Brain microvascular endothelial cell (primary cell): ENCODE measurements at regions not wholly inside any gene's neighbourhood (a gene's known extent, or its start where the extent isn't known, plus 50 kb on each side); places are given as distances from the start of the nearest gene placed in this dataset.

Source experiments
- DNase-seq: peaks from one replicate; pipeline ENCODE4 v3.0.0-alpha.2; 2020
- H3K27ac ChIP-seq: fragments of 250-450 bp; sonication (Bioruptor Pico); 2 replicates; pipeline ENCODE4 v1.5.1; 2020; ENCODE audit warnings: mild to moderate bottlenecking, moderate library complexity
- H3K27me3 ChIP-seq: fragments of 250-450 bp; sonication (Bioruptor Pico); replicated peaks from 2 replicates; pipeline ENCODE4 v1.5.1; 2020; ENCODE audit warnings: mild to moderate bottlenecking
- H3K36me3 ChIP-seq: fragments of 250-450 bp; sonication (Bioruptor Pico); replicated peaks from 2 replicates; pipeline ENCODE4 v1.5.1; 2020; ENCODE audit warnings: mild to moderate bottlenecking
- H3K4me3 ChIP-seq: 2 replicates; pipeline ENCODE4 v1.5.1; 2011; ENCODE audit warnings: low read depth, mild to moderate bottlenecking, control low read depth, low read length, moderate library complexity
- in situ Hi-C: cut with HindIII; loops from 2 replicates; pipeline ENCODE4 v1.10.0; 2017; ENCODE audit warnings: low sequenced_read_pairs, low pct_ligation_motif_present
- TF ChIP-seq, protein P1 (sequence below): IDR thresholded peaks from 2 replicates; pipeline ENCODE4 v1.5.1; 2011; ENCODE audit warnings: low read depth, mild to moderate bottlenecking, moderate library complexity, low read length, control low read depth, inconsistent platforms; ENCODE audit errors: missing control alignments

DNA sequence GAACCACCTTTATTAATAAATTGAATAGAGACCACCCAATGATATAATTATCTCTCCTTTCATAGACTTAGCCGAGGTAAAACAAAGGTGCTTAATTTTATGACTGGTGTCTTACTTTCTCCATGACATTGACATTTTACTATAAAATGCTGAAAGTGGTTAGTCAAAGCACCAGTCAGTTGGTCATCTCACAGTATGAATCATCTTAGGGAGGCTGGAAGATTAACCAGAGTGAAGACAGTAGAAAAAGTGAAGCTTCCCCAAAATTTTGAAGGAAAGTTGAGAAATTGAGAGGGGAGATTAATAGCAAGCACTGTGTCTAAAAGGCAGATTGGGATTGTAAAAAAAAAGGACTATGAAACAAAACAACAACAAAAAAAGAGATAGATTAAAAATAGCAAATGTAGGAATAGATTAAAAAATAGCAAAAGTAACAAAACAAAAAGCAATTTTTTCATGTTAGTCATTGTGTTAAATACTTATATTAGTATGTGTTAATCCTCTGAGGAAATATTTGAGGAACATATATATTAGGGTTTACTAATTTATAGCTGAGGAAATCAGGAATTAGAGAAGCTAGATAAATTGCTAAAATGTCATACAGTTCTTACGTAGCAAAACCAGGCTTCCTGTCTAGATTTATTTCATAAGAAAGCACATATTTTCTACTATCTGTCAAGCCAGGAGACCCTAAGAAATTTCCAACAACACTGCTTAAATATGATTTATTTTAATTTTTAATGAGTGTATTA, 557.3 kb upstream of the ANO5 start:
- DNase-seq: no peak
- no peaks in the 10 kb centered on the region for H3K27me3 ChIP-seq
- H3K27ac ChIP-seq: no peak overlapping the region
- H3K36me3 ChIP-seq: no peaks in the 10 kb centered on the region
- H3K4me3 ChIP-seq: no peak overlapping the region
- TF ChIP-seq, protein P1, sequence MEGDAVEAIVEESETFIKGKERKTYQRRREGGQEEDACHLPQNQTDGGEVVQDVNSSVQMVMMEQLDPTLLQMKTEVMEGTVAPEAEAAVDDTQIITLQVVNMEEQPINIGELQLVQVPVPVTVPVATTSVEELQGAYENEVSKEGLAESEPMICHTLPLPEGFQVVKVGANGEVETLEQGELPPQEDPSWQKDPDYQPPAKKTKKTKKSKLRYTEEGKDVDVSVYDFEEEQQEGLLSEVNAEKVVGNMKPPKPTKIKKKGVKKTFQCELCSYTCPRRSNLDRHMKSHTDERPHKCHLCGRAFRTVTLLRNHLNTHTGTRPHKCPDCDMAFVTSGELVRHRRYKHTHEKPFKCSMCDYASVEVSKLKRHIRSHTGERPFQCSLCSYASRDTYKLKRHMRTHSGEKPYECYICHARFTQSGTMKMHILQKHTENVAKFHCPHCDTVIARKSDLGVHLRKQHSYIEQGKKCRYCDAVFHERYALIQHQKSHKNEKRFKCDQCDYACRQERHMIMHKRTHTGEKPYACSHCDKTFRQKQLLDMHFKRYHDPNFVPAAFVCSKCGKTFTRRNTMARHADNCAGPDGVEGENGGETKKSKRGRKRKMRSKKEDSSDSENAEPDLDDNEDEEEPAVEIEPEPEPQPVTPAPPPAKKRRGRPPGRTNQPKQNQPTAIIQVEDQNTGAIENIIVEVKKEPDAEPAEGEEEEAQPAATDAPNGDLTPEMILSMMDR: no peak
- in situ Hi-C loops: no loop called here

DNA sequence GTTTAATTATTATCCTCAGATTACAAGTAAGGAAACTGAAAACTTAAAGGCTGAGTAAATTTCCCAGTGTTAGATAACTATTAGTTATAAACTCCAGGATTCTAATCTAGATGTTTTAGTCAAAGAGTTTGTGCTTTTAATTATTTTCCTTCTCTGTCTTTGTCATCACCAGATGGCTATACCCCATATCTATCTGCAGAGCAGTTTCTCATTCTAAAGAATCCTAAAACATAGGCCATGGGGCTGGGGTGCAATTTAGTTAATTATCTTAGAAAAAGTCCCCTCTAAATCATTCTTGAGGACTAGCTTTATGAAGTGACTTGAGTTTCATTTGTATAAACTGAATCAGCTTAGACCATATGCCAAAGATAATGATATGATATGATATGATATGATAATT, 556.3 kb upstream of the ANO5 start:
- in situ Hi-C loops: no loop called here
- H3K4me3 ChIP-seq: no peak overlapping the region
- TF ChIP-seq, protein P1: no peak
- no peak overlapping the region for H3K27ac ChIP-seq
- H3K36me3 ChIP-seq: no peaks in the 10 kb centered on the region
- DNase-seq: no peak
- no peaks in the 10 kb centered on the region for H3K27me3 ChIP-seq

DNA sequence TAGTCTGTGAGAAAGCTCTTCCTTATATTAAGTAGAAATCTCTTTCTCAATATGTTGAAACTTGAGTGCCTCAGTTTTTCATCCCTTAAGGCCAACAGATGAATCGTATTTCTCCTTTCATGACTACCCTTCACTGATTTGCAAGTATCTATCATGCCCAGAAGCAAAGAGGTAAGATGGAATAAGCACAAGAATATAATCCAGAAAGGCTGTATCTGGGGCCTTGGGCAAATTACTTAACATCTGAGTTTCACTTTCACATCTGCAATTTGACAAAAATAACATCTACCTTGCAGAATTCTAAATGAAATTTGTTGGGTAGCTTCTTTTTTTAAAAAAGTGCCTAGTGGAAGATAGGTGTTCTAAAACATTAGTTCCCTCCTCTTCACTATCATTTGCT, 552.4 kb upstream of the ANO5 start:
- H3K36me3 ChIP-seq: no peaks in the 10 kb centered on the region
- H3K27ac ChIP-seq: no peak overlapping the region
- TF ChIP-seq, protein P1: no peak
- H3K27me3 ChIP-seq: no peaks in the 10 kb centered on the region
- no peak overlapping the region for H3K4me3 ChIP-seq
- DNase-seq: no peak
- in situ Hi-C loops: no loop called here

DNA sequence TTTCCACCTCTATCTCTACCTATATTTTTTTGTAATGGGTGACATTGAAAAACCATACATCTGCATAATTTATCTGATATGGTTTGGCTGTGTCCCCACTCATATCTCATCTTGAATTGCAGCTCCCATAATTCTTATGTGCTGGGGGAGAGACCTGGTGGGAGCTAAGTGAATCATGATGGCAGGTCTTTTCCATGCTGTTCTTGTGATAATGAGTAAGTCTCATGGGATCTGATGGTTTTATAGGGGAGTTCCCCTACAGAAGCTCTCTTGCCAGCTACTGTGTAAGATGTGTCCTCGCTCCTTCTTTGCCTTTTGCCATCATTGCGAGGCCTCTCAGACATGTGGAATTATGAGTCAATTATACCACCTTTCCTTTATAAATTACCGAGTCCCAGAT, 551.0 kb upstream of the ANO5 start:
- H3K27me3 ChIP-seq: no peaks in the 10 kb centered on the region
- no peak for DNase-seq
- H3K4me3 ChIP-seq: no peak overlapping the region
- in situ Hi-C loops: no loop called here
- no peaks in the 10 kb centered on the region for H3K36me3 ChIP-seq
- no peak overlapping the region for H3K27ac ChIP-seq
- TF ChIP-seq, protein P1: no peak

DNA sequence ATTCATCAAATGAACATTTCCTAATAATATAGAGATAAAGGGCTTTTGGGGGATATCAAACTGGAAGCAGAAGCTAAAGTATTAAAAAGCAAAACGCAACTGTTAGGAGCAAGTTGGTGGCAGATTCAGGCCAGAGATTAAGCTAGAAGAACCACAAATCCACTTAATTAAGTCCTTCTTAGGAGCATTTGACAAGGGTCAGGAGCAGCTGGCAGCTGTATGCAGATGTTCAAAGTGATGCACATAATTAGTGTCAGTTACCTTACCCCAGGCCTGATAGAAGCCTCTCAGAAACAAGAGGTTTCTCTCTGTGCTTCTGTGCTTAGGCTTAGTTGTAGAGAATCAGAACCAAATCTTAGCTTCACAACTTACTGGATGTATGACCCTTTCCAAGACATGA, 546.5 kb upstream of the ANO5 start:
- Histone ChIP-seq H3K27ac (no peak overlapping the region), H3K4me3 (no peak overlapping the region), H3K27me3 (no peaks in the 10 kb centered on the region), H3K36me3 (no peaks in the 10 kb centered on the region)
- no peak for DNase-seq
- TF ChIP-seq, protein P1: no peak
- in situ Hi-C loops: no loop called here

DNA sequence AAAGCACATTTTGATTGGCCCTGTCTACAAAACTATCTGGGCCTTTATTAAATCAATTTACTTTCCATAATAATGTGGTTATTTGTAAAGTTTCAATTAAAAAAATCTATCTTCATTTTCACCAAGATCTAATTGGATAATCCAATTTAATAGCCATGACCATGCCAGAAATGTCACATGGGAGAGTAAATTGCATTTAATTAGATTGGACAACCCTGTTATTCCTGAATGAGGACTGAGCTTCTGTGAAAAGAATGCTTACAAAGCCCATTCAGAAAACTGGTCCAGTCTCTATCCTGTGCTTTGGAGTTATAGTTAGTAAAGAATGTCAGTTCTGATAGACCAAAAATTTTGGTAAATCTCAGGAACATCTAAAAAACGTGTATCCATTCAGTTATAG, 541.9 kb upstream of the ANO5 start:
- no peaks in the 10 kb centered on the region for H3K36me3 ChIP-seq
- in situ Hi-C loops: no loop called here
- H3K27me3 ChIP-seq: no peaks in the 10 kb centered on the region
- no peak overlapping the region for H3K27ac ChIP-seq
- TF ChIP-seq, protein P1: no peak
- no peak for DNase-seq
- no peak overlapping the region for H3K4me3 ChIP-seq
